WTC11 (cell line): ENCODE measurements at regions not wholly inside any gene's neighbourhood (a gene's known extent, or its start where the extent isn't known, plus 50 kb on each side); places are given as distances from the start of the nearest gene placed in this dataset.
A peak's percentile ranks its signal among the peaks of the same experiment; 100 is the strongest.

Source experiments
- ATAC-seq: fragments of 200-7000 bp; cut with Tn5 transposase; 2 replicates; pipeline ENCODE4 v1.10.0; 2021; ENCODE audit warnings: mild to moderate bottlenecking, moderate library complexity
- CTCF ChIA-PET: fragments of 300-600 bp; sonication (Branson Sonifier 250); formaldehyde crosslinking; loops from one replicate; lab custom pipeline; 2021; ENCODE audit warnings: antibody characterized with exemption; lab: Charles Lee
- POLR2A ChIA-PET: fragments of 350-600 bp; sonication (Branson Sonifier 250); formaldehyde crosslinking; loops from one replicate; lab custom pipeline; 2021; ENCODE audit warnings: antibody characterized with exemption; lab: Charles Lee
- DNase-seq: peaks from one replicate; pipeline ENCODE4 v3.0.0; 2021; ENCODE audit warnings: low spot score
- H3K27ac Mint-ChIP-seq: 2 replicates; pipeline ENCODE4 v1.8.0; 2021; ENCODE audit warnings: mixed read lengths
- H3K27me3 Mint-ChIP-seq: 2 replicates; pipeline ENCODE4 v1.8.0; 2021; ENCODE audit warnings: low read depth, mild to moderate bottlenecking, moderate library complexity, mixed read lengths
- H3K36me3 Mint-ChIP-seq: 2 replicates; pipeline ENCODE4 v1.8.0; 2021; ENCODE audit warnings: mixed read lengths
- H3K4me1 Mint-ChIP-seq: 2 replicates; pipeline ENCODE4 v1.8.0; 2022; ENCODE audit warnings: mixed read lengths
- H3K4me3 Mint-ChIP-seq: 2 replicates; pipeline ENCODE4 v1.8.0; 2021; ENCODE audit warnings: mild to moderate bottlenecking, moderate library complexity, mixed read lengths
- H3K9me3 Mint-ChIP-seq: 2 replicates; pipeline ENCODE4 v1.8.0; 2021; ENCODE audit warnings: mixed read lengths
- AFF4 ChIP-seq: sonication (generic); formaldehyde crosslinking; IDR thresholded peaks from 2 replicates; pipeline ENCODE4 v1.8.1; 2023; ENCODE audit warnings: mild to moderate bottlenecking, missing genetic modification reagents, borderline replicate concordance
- ATF6 ChIP-seq: sonication (generic); formaldehyde crosslinking; IDR thresholded peaks from 2 replicates; pipeline ENCODE4 v1.8.1; 2023; ENCODE audit warnings: mild to moderate bottlenecking, missing genetic modification reagents
- CBFB ChIP-seq: sonication (generic); formaldehyde crosslinking; IDR thresholded peaks from 2 replicates; pipeline ENCODE4 v1.8.1; 2022; ENCODE audit warnings: mild to moderate bottlenecking, low read depth, missing genetic modification reagents
- CREB1 ChIP-seq: sonication (generic); formaldehyde crosslinking; IDR thresholded peaks from 2 replicates; pipeline ENCODE4 v1.8.0; 2023; ENCODE audit warnings: mild to moderate bottlenecking, missing genetic modification reagents
- CREM ChIP-seq: sonication (generic); formaldehyde crosslinking; IDR thresholded peaks from 2 replicates; pipeline ENCODE4 v1.8.1; 2022; ENCODE audit warnings: mild to moderate bottlenecking, missing genetic modification reagents, moderate library complexity
- E2F4 ChIP-seq: sonication (generic); formaldehyde crosslinking; IDR thresholded peaks from 2 replicates; pipeline ENCODE4 v1.8.1; 2022; ENCODE audit warnings: low read depth, mild to moderate bottlenecking, moderate library complexity, missing genetic modification reagents, borderline replicate concordance
- EMX1 ChIP-seq: fragments of 250-450 bp; sonication (Bioruptor Pico); IDR thresholded peaks from 2 replicates; pipeline ENCODE4 v1.8.0; 2021; ENCODE audit warnings: mild to moderate bottlenecking
- ESRRA ChIP-seq: sonication (generic); formaldehyde crosslinking; IDR thresholded peaks from 2 replicates; pipeline ENCODE4 v1.8.1; 2022; ENCODE audit warnings: mild to moderate bottlenecking, missing genetic modification reagents, borderline replicate concordance
- FOXP1 ChIP-seq: sonication (generic); formaldehyde crosslinking; IDR thresholded peaks from 2 replicates; pipeline ENCODE4 v1.8.0; 2022; ENCODE audit warnings: missing genetic modification reagents, mild to moderate bottlenecking, moderate library complexity, borderline replicate concordance
- GABPB1 ChIP-seq: sonication (generic); formaldehyde crosslinking; IDR thresholded peaks from 2 replicates; pipeline ENCODE4 v1.8.1; 2023; ENCODE audit warnings: mild to moderate bottlenecking, missing genetic modification reagents
- JUN ChIP-seq: sonication (generic); formaldehyde crosslinking; IDR thresholded peaks from 2 replicates; pipeline ENCODE4 v1.8.0; 2023; ENCODE audit warnings: mild to moderate bottlenecking, missing genetic modification reagents
- KAT7 ChIP-seq: sonication (generic); formaldehyde crosslinking; IDR thresholded peaks from 2 replicates; pipeline ENCODE4 v1.8.1; 2023; ENCODE audit warnings: missing genetic modification reagents, mild to moderate bottlenecking, borderline replicate concordance
- RELA ChIP-seq: sonication (generic); formaldehyde crosslinking; IDR thresholded peaks from 2 replicates; pipeline ENCODE4 v1.8.1; 2022; ENCODE audit warnings: missing genetic modification reagents, mild to moderate bottlenecking, borderline replicate concordance
- SMAD3 ChIP-seq: sonication (generic); formaldehyde crosslinking; IDR thresholded peaks from 2 replicates; pipeline ENCODE4 v1.8.0; 2022; ENCODE audit warnings: missing genetic modification reagents, mild to moderate bottlenecking, borderline replicate concordance
- TCF7 ChIP-seq: sonication (generic); formaldehyde crosslinking; IDR thresholded peaks from 2 replicates; pipeline ENCODE4 v1.8.0; 2022; ENCODE audit warnings: mild to moderate bottlenecking, low read depth, missing genetic modification reagents, moderate library complexity
- ZNF121 ChIP-seq: sonication (generic); formaldehyde crosslinking; IDR thresholded peaks from 2 replicates; pipeline ENCODE4 v1.8.0; 2023; ENCODE audit warnings: missing genetic modification reagents
- ZNF219 ChIP-seq: sonication (generic); formaldehyde crosslinking; IDR thresholded peaks from 2 replicates; pipeline ENCODE4 v1.8.0; 2023; ENCODE audit warnings: missing genetic modification reagents, mild to moderate bottlenecking, borderline replicate concordance
- ZNF317 ChIP-seq: sonication (generic); formaldehyde crosslinking; IDR thresholded peaks from 2 replicates; pipeline ENCODE4 v1.8.1; 2023; ENCODE audit warnings: low read depth, mild to moderate bottlenecking, moderate library complexity, missing genetic modification reagents, borderline replicate concordance
- ZNF396 ChIP-seq: fragments of 250-450 bp; sonication (Bioruptor Pico); IDR thresholded peaks from 2 replicates; pipeline ENCODE4 v1.8.0; 2021; ENCODE audit warnings: mild to moderate bottlenecking, moderate library complexity, borderline replicate concordance
- ZNF416 ChIP-seq: fragments of 250-450 bp; sonication (Bioruptor Pico); IDR thresholded peaks from 2 replicates; pipeline ENCODE4 v1.9.0; 2021; ENCODE audit warnings: mild to moderate bottlenecking, inconsistent platforms
- ZNF425 ChIP-seq: fragments of 250-450 bp; sonication (Bioruptor Pico); conservative IDR thresholded peaks from 2 replicates; pipeline ENCODE4 v1.9.0; 2021; ENCODE audit warnings: mild to moderate bottlenecking

- no peak overlapping the region for H3K27ac Mint-ChIP-seq
- H3K4me3 Mint-ChIP-seq = no peak overlapping the region
- no peaks in the 10 kb centered on the region for H3K27me3 Mint-ChIP-seq
- ChIA-PET POLR2A (no interaction called here), CTCF (no interaction called here)
- peaks cover 8% of the 10 kb centered on the region for H3K4me1 Mint-ChIP-seq
- no peaks in the 10 kb centered on the region for H3K9me3 Mint-ChIP-seq
- ATAC-seq (no peak), DNase-seq (no peak)
- TF ChIP-seq GABPB1 (CRISPR knock-in tag) = no peak
- no peak for TF ChIP-seq KAT7
- TF ChIP-seq E2F4 (CRISPR knock-in tag) = no peak
- no peak for TF ChIP-seq TCF7 (CRISPR knock-in tag)
- no peak for TF ChIP-seq FOXP1 (CRISPR knock-in tag)
- no peaks in the 10 kb centered on the region for H3K36me3 Mint-ChIP-seq
Observed at GRCh38 chr1:81478219-81478618, 322.5 kb upstream of the ADGRL2 start.

GRCh38 chr1:81477710-81478109 lies 323.0 kb upstream of the ADGRL2 start:
- Mint-ChIP-seq H3K4me3 (no peak overlapping the region), H3K36me3 (no peaks in the 10 kb centered on the region), H3K9me3 (no peaks in the 10 kb centered on the region), H3K27ac (no peak overlapping the region), H3K27me3 (no peaks in the 10 kb centered on the region), H3K4me1 (peaks cover 9% of the 10 kb centered on the region)
- ChIA-PET POLR2A (no interaction called here), CTCF (no interaction called here)
- TF ChIP-seq ESRRA (CRISPR knock-in tag) = no peak
- TF ChIP-seq ZNF425 (CRISPR knock-in tag) = no peak
- TF ChIP-seq FOXP1 (CRISPR knock-in tag) = no peak
- TF ChIP-seq ZNF219 (CRISPR knock-in tag) = no peak
- DNase-seq (no peak), ATAC-seq (no peak)

- ChIA-PET CTCF (no interaction called here), POLR2A (no interaction called here)
- Mint-ChIP-seq H3K27ac (no peak overlapping the region), H3K9me3 (no peaks in the 10 kb centered on the region), H3K27me3 (no peaks in the 10 kb centered on the region), H3K4me1 (peaks cover 16% of the 10 kb centered on the region), H3K36me3 (no peaks in the 10 kb centered on the region), H3K4me3 (no peak overlapping the region)
- peak; percentile 10 for DNase-seq
- no peak for ATAC-seq
- TF ChIP-seq CREB1 (CRISPR knock-in tag) = no peak
- TF ChIP-seq ZNF121 (CRISPR knock-in tag) = 0 out of 2 replicates have a peak, but pooled peaks have one; percentile 34
- no peak for TF ChIP-seq SMAD3 (CRISPR knock-in tag)
Observed at GRCh38 chr1:81472387-81472786, 328.3 kb upstream of the ADGRL2 start.

GRCh38 chr1:81471255-81471654 lies 329.5 kb upstream of the ADGRL2 start:
- peaks cover 17% of the 10 kb centered on the region for H3K4me1 Mint-ChIP-seq
- no peaks in the 10 kb centered on the region for H3K9me3 Mint-ChIP-seq
- ATAC-seq (no peak), DNase-seq (no peak)
- ChIA-PET POLR2A (no interaction called here), CTCF (interaction anchor here (1.2 to 1.6 kb wide), 2 partner anchors 56 to 57 kb away, joined by 3 read pairs; no protein-coding TSS in a partner anchor)
- no peak overlapping the region for H3K4me3 Mint-ChIP-seq
- no peaks in the 10 kb centered on the region for H3K27me3 Mint-ChIP-seq
- no peak for TF ChIP-seq KAT7
- TF ChIP-seq ZNF317 (CRISPR knock-in tag) = no peak
- no peak for TF ChIP-seq CREM
- TF ChIP-seq ZNF416 (CRISPR knock-in tag) = no peak
- TF ChIP-seq AFF4 = no peak
- TF ChIP-seq ATF6 (CRISPR knock-in tag) = no peak
- no peak for TF ChIP-seq JUN (CRISPR knock-in tag)
- TF ChIP-seq EMX1 = no peak
- TF ChIP-seq CBFB (CRISPR knock-in tag) = no peak
- TF ChIP-seq RELA (CRISPR knock-in tag) = no peak
- TF ChIP-seq ZNF396 (CRISPR knock-in tag) = no peak
- no peak overlapping the region for H3K27ac Mint-ChIP-seq
- H3K36me3 Mint-ChIP-seq = no peaks in the 10 kb centered on the region
